Pancreas (tissue), 10 donors: ENCODE measurements at regions not wholly inside any gene's neighbourhood (a gene's known extent, or its start where the extent isn't known, plus 50 kb on each side); places are given as distances from the start of the nearest gene placed in this dataset.
"Not testable (repeated sequence)": the region's sequence is repeated elsewhere in the genome, so short reads cannot be mapped to it uniquely, and the experiment has no call there.

Source experiments
- ATAC-seq, 4 donors: fragments of 200-7000 bp; cut with Tn5 transposase; one replicate each; pipeline versions ENCODE4 v1.8.0 to v1.9.1; 2020; ENCODE audit warnings: mild to moderate bottlenecking in 4 of 4, moderate library complexity in 4 of 4
- DNase-seq, 6 donors: peaks; one replicate each; pipeline ENCODE4 v3.0.0-alpha.2; 2020
- FAIRE-seq: peaks from 2 replicates; lab custom pipeline; 2012; peaks lifted over from hg19 to GRCh38; lab: Jason Lieb, UNC
- H3K27ac ChIP-seq, 4 donors: fragments of 200-600 bp; sonication (generic); 1 replicate in 3 of 4; 2 replicates in 1 of 4; pipeline versions ENCODE4 v1.5.0 to v1.8.0; 2020
- H3K27me3 ChIP-seq, 4 donors: fragments of 200-600 bp; one replicate each; pipeline ENCODE4 v1.8.0; 2021
- H3K36me3 ChIP-seq, 3 donors: fragments of 200-600 bp; sonication (generic) in 1 of 3; one replicate each; pipeline versions ENCODE4 v1.5.0 to v1.8.0; 2020 to 2021
- H3K4me1 ChIP-seq, 3 donors: fragments of 200-600 bp; one replicate each; pipeline ENCODE4 v1.8.0; 2021
- H3K4me3 ChIP-seq, 4 donors: fragments of 200-600 bp; sonication (generic) in 2 of 4; one replicate each; pipeline versions ENCODE4 v1.5.0 to v1.8.0; 2020 to 2021
- H3K9me3 ChIP-seq, 4 donors: fragments of 200-600 bp; one replicate each; pipeline ENCODE4 v1.8.0; 2021
- WGBS, 2 donors: extraction: QIAGEN DNeasy Blood & Tissue Kit; methylation state at CpG; one replicate each; pipeline ENCODE4 v1.1.7; 2013; 5-methylcytosine and 5-hydroxymethylcytosine counted together
- intact Hi-C, 3 donors: fragments of 100-400 bp; cut with DNase I; formaldehyde crosslinking; loops; one replicate each; pipeline versions ENCODE4 v1.11.1 to v1.14.2; 2022
- TF ChIP-seq, protein P1 (sequence below), 4 donors: fragments of 200-600 bp; sonication (generic) in 3 of 4; IDR thresholded peaks; one replicate each; pipeline versions ENCODE4 v1.5.0 to v1.8.0; 2021; ENCODE audit warnings: antibody characterized with exemption in 4 of 4
- donor health status: healthy with polysubstance abuse.
- donor health status: DM: no; HTN: no; CAD: no; lungs with moderate emphysema.
- donor health status: DM: no; HTN: no; CAD: no.
- donor health status: control.
- donor health status: control.
- donor health status: Bipolar disorder and iron deficiency.
- donor health status: DM: yes; HTN: yes; CAD: no.
- donor health status: DM: no; HTN: no; CAD: no.
- donor health status: DM: no; HTN: no; CAD: no.
- donor health status: DM: yes; HTN: yes; CAD: no.

DNA sequence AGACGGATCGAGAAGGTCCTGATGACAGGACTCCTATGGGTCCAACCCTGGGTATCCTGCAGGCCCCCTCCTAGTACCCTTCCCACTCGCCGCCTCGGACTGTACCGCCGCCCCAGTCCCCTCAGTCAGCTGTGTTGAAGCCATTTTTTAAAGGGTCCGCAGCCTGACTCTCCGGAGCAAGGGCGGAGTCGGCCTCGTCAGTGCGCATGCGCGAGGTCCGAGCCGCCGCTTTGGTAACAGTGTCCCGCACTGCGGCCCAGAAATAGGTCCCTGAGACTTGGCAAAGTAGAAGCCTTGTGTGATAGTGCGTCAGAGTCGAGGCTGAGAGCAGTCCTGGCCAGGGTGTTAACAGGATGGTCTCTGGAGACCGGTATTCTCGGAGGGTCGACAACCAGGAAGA, 769.0 kb upstream of the ALG10B start:
- no peak overlapping the region for H3K27ac ChIP-seq
- ATAC-seq: no peak
- no peak for FAIRE-seq
- H3K9me3 ChIP-seq: no peaks in the 10 kb centered on the region
- WGBS, 2 donors: 65 to 68% methylated on average over 25 of the region's 25 CpGs
- no peaks in the 10 kb centered on the region for H3K36me3 ChIP-seq
- H3K4me3 ChIP-seq: no peak overlapping the region
- intact Hi-C loops: no loop called here
- no peak for DNase-seq
- TF ChIP-seq, protein P1, sequence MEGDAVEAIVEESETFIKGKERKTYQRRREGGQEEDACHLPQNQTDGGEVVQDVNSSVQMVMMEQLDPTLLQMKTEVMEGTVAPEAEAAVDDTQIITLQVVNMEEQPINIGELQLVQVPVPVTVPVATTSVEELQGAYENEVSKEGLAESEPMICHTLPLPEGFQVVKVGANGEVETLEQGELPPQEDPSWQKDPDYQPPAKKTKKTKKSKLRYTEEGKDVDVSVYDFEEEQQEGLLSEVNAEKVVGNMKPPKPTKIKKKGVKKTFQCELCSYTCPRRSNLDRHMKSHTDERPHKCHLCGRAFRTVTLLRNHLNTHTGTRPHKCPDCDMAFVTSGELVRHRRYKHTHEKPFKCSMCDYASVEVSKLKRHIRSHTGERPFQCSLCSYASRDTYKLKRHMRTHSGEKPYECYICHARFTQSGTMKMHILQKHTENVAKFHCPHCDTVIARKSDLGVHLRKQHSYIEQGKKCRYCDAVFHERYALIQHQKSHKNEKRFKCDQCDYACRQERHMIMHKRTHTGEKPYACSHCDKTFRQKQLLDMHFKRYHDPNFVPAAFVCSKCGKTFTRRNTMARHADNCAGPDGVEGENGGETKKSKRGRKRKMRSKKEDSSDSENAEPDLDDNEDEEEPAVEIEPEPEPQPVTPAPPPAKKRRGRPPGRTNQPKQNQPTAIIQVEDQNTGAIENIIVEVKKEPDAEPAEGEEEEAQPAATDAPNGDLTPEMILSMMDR (IDR thresholded peaks at IDR 0.05): no peak
- H3K4me1 ChIP-seq: no peaks in the 10 kb centered on the region
- H3K27me3 ChIP-seq: no peaks in the 10 kb centered on the region

DNA sequence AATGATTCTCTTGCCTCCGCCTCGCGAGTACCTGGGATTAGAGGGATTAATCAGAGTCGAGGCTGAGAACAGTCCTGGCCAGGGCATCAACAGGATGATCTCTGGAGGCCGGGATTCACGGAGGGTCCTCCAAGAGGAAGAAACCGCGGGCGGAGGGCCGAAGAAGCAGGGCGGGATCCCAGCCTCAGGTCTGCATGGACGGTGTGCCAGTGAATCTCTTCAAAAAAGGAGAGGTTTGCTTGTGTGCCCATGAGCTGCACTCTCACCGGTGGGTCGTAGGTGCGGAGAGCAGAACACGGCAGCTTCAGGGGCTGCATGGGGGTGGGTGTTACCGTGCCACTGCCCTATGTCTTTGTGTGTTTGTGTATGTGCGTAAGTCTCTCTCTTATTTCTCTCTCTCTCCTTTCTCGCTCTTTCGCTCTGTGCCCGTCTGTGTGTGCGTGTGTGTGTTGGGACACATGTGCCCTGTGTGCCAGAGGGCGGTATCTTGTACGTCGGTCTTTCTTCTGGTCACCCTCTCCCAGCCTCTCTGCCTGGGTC, 768.2 kb upstream of the ALG10B start:
- no peak for FAIRE-seq
- no peak overlapping the region for H3K27ac ChIP-seq
- H3K27me3 ChIP-seq: no peaks in the 10 kb centered on the region
- DNase-seq: no peak
- intact Hi-C loops: no loop called here
- H3K36me3 ChIP-seq: no peaks in the 10 kb centered on the region
- H3K4me3 ChIP-seq: no peak overlapping the region
- TF ChIP-seq, protein P1 (IDR thresholded peaks at IDR 0.05): no peak
- WGBS, 2 donors: 81 to 84% methylated on average over 24 of the region's 25 CpGs
- no peaks in the 10 kb centered on the region for H3K9me3 ChIP-seq
- ATAC-seq: no peak
- H3K4me1 ChIP-seq: no peaks in the 10 kb centered on the region

DNA sequence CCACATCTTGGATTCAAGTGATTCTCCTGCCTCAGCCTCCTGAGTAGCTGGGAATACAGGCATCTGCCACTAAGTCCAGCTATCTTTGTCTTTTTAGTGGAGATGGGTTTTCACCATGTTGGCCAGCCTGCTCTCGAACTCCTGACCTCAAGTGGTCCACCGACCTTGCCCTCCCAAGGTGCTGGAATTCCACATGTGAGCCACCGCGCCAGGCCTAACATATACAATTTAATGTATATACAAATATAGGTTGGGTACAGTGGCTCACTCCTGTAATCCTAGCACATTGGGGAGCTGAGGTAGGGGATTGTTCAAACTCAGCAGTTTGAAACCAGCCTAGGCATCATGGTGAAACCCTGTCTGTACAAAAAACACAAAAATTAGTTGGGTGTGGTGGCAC, 759.6 kb upstream of the ALG10B start:
- ATAC-seq, FAIRE-seq: not testable (repeated sequence)
- WGBS, 2 donors: 58 to 71% methylated on average over 4 of the region's 4 CpGs

DNA sequence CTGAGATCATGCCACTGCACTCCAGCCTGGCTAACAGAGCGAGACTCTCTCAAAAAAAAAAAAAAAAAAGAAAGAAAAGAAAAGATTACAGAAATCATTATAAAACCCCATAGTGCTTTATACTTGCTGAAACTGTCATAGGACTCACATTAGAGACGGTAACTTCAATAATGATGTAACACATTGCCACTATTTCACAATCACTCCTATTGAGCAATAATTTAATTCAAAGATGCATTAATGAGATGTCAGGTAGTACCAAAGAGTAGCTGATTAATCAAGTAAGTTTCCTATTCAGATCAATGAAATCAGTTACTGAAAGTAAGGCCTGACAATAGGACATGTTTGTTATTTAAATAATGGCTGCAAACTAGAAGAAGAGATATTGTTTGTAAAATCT, 751.5 kb upstream of the ALG10B start:
- no peak overlapping the region for H3K27ac ChIP-seq
- H3K27me3 ChIP-seq: no peaks in the 10 kb centered on the region
- ATAC-seq: no peak
- FAIRE-seq: no peak
- WGBS, 2 donors: 61 to 66% methylated on average over 2 of the region's 2 CpGs
- intact Hi-C loops: no loop called here
- no peaks in the 10 kb centered on the region for H3K4me1 ChIP-seq
- DNase-seq: no peak
- no peak overlapping the region for H3K4me3 ChIP-seq
- TF ChIP-seq, protein P1 (IDR thresholded peaks at IDR 0.05): no peak
- no peaks in the 10 kb centered on the region for H3K9me3 ChIP-seq
- H3K36me3 ChIP-seq: no peaks in the 10 kb centered on the region

More for the DNA sequence above, 759.6 kb upstream of the ALG10B start:
- H3K27ac ChIP-seq, intact Hi-C loops, H3K9me3 ChIP-seq, H3K27me3 ChIP-seq, H3K4me1 ChIP-seq, DNase-seq, H3K4me3 ChIP-seq, H3K36me3 ChIP-seq: not testable (repeated sequence)

- H3K4me1 ChIP-seq, H3K27ac ChIP-seq, H3K27me3 ChIP-seq, H3K9me3 ChIP-seq, DNase-seq, H3K36me3 ChIP-seq, intact Hi-C loops, H3K4me3 ChIP-seq, ATAC-seq: not testable (repeated sequence)
- peak; percentile 13 for FAIRE-seq
- WGBS, 2 donors: 43 to 71% methylated on average over 2 of the region's 2 CpGs
These were observed 746.0 kb upstream of the ALG10B start for GRCh38 chr12:37570547-37570946.
